Liver (tissue), 8 donors: ENCODE measurements at regions not wholly inside any gene's neighbourhood (a gene's known extent, or its start where the extent isn't known, plus 50 kb on each side); places are given as distances from the start of the nearest gene placed in this dataset.

Source experiments
- DNase-seq: peaks from one replicate; pipeline ENCODE4 v3.0.0-alpha.2; 2017; ENCODE audit warnings: low spot score
- H3K27ac ChIP-seq, 2 donors: one replicate each; pipeline ENCODE4 v1.7.0; 2013; ENCODE audit warnings: inconsistent platforms in 2 of 2, low read length in 2 of 2, control low read depth in 1 of 2, low read depth in 1 of 2, mild to moderate bottlenecking in 1 of 2
- H3K27me3 ChIP-seq, 4 donors: one replicate each; pipeline versions ENCODE4 v1.6.1 to v1.7.0; 2013; ENCODE audit warnings: low read length in 3 of 4, inconsistent platforms in 1 of 4, mild to moderate bottlenecking in 1 of 4, moderate library complexity in 1 of 4; ENCODE audit not compliant: control insufficient read depth in 4 of 4, insufficient read depth in 4 of 4
- H3K36me3 ChIP-seq, 4 donors: one replicate each; pipeline versions ENCODE4 v1.6.1 to v1.7.0; 2013; ENCODE audit warnings: low read length in 3 of 4, mild to moderate bottlenecking in 3 of 4, low read depth in 1 of 4, moderate library complexity in 1 of 4; ENCODE audit not compliant: control insufficient read depth in 4 of 4, insufficient read depth in 3 of 4
- H3K4me1 ChIP-seq, 4 donors: one replicate each; pipeline versions ENCODE4 v1.6.1 to v1.7.0; 2013; ENCODE audit warnings: low read length in 3 of 4, mild to moderate bottlenecking in 3 of 4, moderate library complexity in 1 of 4; ENCODE audit not compliant: control insufficient read depth in 4 of 4, insufficient read depth in 4 of 4
- H3K4me3 ChIP-seq, 3 donors: one replicate each; pipeline versions ENCODE4 v1.6.1 to v1.7.0; 2013; ENCODE audit warnings: low read length in 3 of 3, control low read depth in 1 of 3, low read depth in 1 of 3, mild to moderate bottlenecking in 1 of 3
- H3K9ac ChIP-seq, 2 donors: one replicate each; pipeline ENCODE4 v1.7.0; 2013; ENCODE audit warnings: low read length in 2 of 2, mild to moderate bottlenecking in 2 of 2, moderate library complexity in 2 of 2, control low read depth in 1 of 2, low read depth in 1 of 2
- H3K9me3 ChIP-seq, 4 donors: one replicate each; pipeline versions ENCODE4 v1.6.1 to v1.7.0; 2013; ENCODE audit warnings: low read length in 3 of 4; ENCODE audit not compliant: control insufficient read depth in 4 of 4
- ATF3 ChIP-seq: IDR thresholded peaks from 2 replicates; pipeline ENCODE4 v1.6.1; 2016; ENCODE audit warnings: antibody characterized with exemption
- CTCF ChIP-seq: fragments of 150-350 bp; IDR thresholded peaks from 2 replicates; pipeline ENCODE4 v1.5.1; 2017; ENCODE audit warnings: improper control_type of control experiment, low read depth, low read length; ENCODE audit not compliant: missing input control
- EGR1 ChIP-seq, 2 donors: IDR thresholded peaks; 2 replicates each; pipeline ENCODE4 v1.6.1; 2016 to 2018; ENCODE audit warnings: antibody characterized with exemption in 2 of 2, low read depth in 2 of 2
- FOXA1 ChIP-seq: IDR thresholded peaks from 2 replicates; pipeline ENCODE4 v1.6.1; 2016; ENCODE audit warnings: antibody characterized with exemption
- FOXA2 ChIP-seq: IDR thresholded peaks from 2 replicates; pipeline ENCODE4 v1.6.1; 2016; ENCODE audit warnings: antibody characterized with exemption
- HNF4A ChIP-seq, 2 donors: conservative IDR thresholded peaks; 2 replicates each; pipeline ENCODE4 v1.6.1; 2016; ENCODE audit warnings: antibody characterized with exemption in 2 of 2, mild to moderate bottlenecking in 2 of 2
- HNF4G ChIP-seq: IDR thresholded peaks from 2 replicates; pipeline ENCODE4 v1.6.1; 2016; ENCODE audit warnings: antibody characterized with exemption
- JUND ChIP-seq, 2 donors: IDR thresholded peaks; 2 replicates each; pipeline ENCODE4 v1.6.1; 2016; ENCODE audit warnings: antibody characterized with exemption in 2 of 2
- MAX ChIP-seq: IDR thresholded peaks from 2 replicates; pipeline ENCODE4 v1.6.1; 2016; ENCODE audit warnings: antibody characterized with exemption
- NR2F2 ChIP-seq: IDR thresholded peaks from 2 replicates; pipeline ENCODE4 v1.6.1; 2016; ENCODE audit warnings: antibody characterized with exemption
- RAD21 ChIP-seq, 2 donors: IDR thresholded peaks; 2 replicates each; pipeline ENCODE4 v1.6.1; 2016; ENCODE audit warnings: antibody characterized with exemption in 2 of 2, mild to moderate bottlenecking in 2 of 2
- RXRA ChIP-seq, 2 donors: IDR thresholded peaks; 2 replicates each; pipeline ENCODE4 v1.6.1; 2017 to 2018; ENCODE audit warnings: antibody characterized with exemption in 2 of 2, mild to moderate bottlenecking in 1 of 2
- SP1 ChIP-seq: IDR thresholded peaks from 2 replicates; pipeline ENCODE4 v1.6.1; 2018; ENCODE audit warnings: antibody characterized with exemption, mild to moderate bottlenecking
- TAF1 ChIP-seq: conservative IDR thresholded peaks from 2 replicates; pipeline ENCODE4 v1.6.1; 2016; ENCODE audit warnings: antibody characterized with exemption, mild to moderate bottlenecking
- YY1 ChIP-seq: IDR thresholded peaks from 2 replicates; pipeline ENCODE4 v1.6.1; 2016; ENCODE audit warnings: antibody characterized with exemption, mild to moderate bottlenecking
- ZBTB33 ChIP-seq: IDR thresholded peaks from 2 replicates; pipeline ENCODE4 v1.6.1; 2016; ENCODE audit warnings: antibody characterized with exemption
- WGBS: extraction: QIAGEN DNeasy Blood & Tissue Kit; methylation state at CpG from one replicate; pipeline ENCODE4 v1.1.7; 2013; 5-methylcytosine and 5-hydroxymethylcytosine counted together
- TF ChIP-seq, protein P1 (sequence below): IDR thresholded peaks from 2 replicates; pipeline ENCODE4 v1.6.1; 2016; ENCODE audit warnings: antibody characterized with exemption, mild to moderate bottlenecking
- donor health status: healthy.
- donor health status: healthy.
- donor health status: healthy.
- donor health status: healthy.
- donor health status: healthy.

DNA sequence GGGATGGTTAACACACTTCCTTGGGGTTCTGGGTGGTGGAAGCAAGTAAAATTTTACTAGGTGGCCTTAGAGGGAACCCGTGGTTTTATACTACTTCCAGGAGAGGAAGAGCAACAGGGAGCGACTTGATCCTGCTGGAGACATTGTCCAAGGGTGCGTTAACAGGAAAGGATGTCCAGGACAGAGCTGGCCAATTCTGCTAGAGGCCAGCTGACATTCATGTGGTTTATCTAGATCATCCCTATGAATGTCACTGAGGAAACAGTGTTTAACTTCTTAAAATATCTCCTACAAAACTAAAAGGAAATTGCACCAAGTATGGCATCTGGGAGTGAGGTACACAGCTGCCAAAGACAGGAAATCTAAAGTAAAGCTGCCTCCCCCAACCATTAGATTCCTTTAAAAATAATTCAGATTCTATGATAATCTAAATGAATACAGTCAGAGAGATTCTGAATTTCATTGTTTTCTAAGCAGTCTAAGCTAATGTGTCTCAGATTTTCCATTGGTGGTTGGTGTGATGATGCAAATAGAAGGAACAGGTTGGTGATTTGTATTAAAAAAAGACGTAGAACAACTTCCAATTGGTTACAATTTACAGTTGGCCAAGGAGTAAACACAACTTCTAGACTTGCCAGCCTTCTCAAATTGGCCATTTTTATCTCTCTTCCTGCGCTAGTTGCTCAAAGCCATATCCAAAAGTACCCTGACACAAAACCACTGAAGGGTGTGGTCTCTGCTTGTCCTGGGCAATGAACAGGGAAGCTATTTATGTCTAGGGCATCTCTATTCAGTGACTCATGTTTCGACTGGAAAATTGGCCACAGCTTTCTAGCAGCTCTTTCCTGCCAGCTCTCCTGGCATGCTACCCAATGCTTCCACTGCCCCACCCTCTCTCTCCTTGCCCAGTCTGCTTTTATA, 574.7 kb upstream of the MEF2C start:
- H3K4me1 ChIP-seq: peaks cover 0 to 1% (median 0%) of the 10 kb centered on the region in 4 donors
- no peaks in the 10 kb centered on the region for H3K36me3 ChIP-seq
- H3K9ac ChIP-seq: no peak overlapping the region
- TF ChIP-seq JUND (IDR thresholded peaks at IDR 0.05) (no peak), FOXA2 (no peak), TAF1 (no peak), ATF3 (no peak), YY1 (no peak), RXRA (IDR thresholded peaks at IDR 0.05) (no peak), EGR1 (IDR thresholded peaks at IDR 0.05; ENCODE audit: low read depth in 2 of 2) (no peak), HNF4A (conservative IDR thresholded peaks at IDR 0.05) (no peak), NR2F2 (no peak), ZBTB33 (no peak), HNF4G (no peak), RAD21 (IDR thresholded peaks at IDR 0.05) (no peak)
- H3K27me3 ChIP-seq: peaks cover 0 to 2% (median 0%) of the 10 kb centered on the region in 4 donors
- no peak overlapping the region for H3K27ac ChIP-seq
- no peak for DNase-seq
- no peaks in the 10 kb centered on the region for H3K9me3 ChIP-seq
- H3K4me3 ChIP-seq: no peak overlapping the region
- 73% methylated on average over 6 of the region's 6 CpGs for WGBS

DNA sequence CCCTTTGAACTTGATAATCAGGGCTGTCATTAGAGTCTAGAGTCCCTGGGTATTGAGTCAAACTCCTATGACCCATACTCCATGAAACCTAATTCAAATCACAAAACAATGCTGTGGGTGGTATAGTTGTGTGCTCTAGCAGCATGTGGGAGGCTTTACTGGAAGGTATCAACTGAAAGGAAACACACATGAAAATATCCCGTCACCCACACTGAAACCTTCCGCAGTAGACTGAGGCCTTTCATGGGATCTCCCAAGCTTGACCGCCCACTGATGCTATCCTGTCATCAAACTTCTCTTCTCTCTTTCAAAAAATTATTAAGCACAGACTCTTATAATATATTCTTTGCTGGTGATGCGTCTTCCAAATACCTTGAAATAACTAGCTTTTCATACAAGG, 569.1 kb upstream of the MEF2C start:
- no peak overlapping the region for H3K4me3 ChIP-seq
- H3K27me3 ChIP-seq: peaks cover 0 to 2% (median 0%) of the 10 kb centered on the region in 4 donors
- H3K36me3 ChIP-seq: no peaks in the 10 kb centered on the region
- H3K9me3 ChIP-seq: no peaks in the 10 kb centered on the region
- DNase-seq: no peak
- no peak overlapping the region for H3K27ac ChIP-seq
- 96% methylated on average over 4 of the region's 4 CpGs for WGBS
- H3K4me1 ChIP-seq: no peaks in the 10 kb centered on the region
- no peak for TF ChIP-seq RAD21 (IDR thresholded peaks at IDR 0.05)
- no peak for TF ChIP-seq YY1
- no peak for TF ChIP-seq ZBTB33
- TF ChIP-seq ATF3: no peak
- TF ChIP-seq FOXA1: no peak
- no peak for TF ChIP-seq TAF1
- TF ChIP-seq HNF4A (conservative IDR thresholded peaks at IDR 0.05): no peak
- TF ChIP-seq JUND (IDR thresholded peaks at IDR 0.05): no peak
- TF ChIP-seq, protein P1, sequence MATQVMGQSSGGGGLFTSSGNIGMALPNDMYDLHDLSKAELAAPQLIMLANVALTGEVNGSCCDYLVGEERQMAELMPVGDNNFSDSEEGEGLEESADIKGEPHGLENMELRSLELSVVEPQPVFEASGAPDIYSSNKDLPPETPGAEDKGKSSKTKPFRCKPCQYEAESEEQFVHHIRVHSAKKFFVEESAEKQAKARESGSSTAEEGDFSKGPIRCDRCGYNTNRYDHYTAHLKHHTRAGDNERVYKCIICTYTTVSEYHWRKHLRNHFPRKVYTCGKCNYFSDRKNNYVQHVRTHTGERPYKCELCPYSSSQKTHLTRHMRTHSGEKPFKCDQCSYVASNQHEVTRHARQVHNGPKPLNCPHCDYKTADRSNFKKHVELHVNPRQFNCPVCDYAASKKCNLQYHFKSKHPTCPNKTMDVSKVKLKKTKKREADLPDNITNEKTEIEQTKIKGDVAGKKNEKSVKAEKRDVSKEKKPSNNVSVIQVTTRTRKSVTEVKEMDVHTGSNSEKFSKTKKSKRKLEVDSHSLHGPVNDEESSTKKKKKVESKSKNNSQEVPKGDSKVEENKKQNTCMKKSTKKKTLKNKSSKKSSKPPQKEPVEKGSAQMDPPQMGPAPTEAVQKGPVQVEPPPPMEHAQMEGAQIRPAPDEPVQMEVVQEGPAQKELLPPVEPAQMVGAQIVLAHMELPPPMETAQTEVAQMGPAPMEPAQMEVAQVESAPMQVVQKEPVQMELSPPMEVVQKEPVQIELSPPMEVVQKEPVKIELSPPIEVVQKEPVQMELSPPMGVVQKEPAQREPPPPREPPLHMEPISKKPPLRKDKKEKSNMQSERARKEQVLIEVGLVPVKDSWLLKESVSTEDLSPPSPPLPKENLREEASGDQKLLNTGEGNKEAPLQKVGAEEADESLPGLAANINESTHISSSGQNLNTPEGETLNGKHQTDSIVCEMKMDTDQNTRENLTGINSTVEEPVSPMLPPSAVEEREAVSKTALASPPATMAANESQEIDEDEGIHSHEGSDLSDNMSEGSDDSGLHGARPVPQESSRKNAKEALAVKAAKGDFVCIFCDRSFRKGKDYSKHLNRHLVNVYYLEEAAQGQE: no peak
- TF ChIP-seq CTCF: no peak
- TF ChIP-seq MAX: no peak
- TF ChIP-seq SP1: no peak
- TF ChIP-seq RXRA (IDR thresholded peaks at IDR 0.05): no peak
- no peak overlapping the region for H3K9ac ChIP-seq
